GM19239 (cell line): ENCODE measurements at regions not wholly inside any gene's neighbourhood (a gene's known extent, or its start where the extent isn't known, plus 50 kb on each side); places are given as distances from the start of the nearest gene placed in this dataset.
"Not testable (repeated sequence)": the region's sequence is repeated elsewhere in the genome, so short reads cannot be mapped to it uniquely, and the experiment has no call there.

Source experiments
- DNase-seq: peaks from one replicate; pipeline ENCODE4 v3.0.0; 2011; ENCODE audit warnings: low spot score; ENCODE audit not compliant: insufficient read length
- FAIRE-seq: peaks from 2 replicates; lab custom pipeline; 2011; peaks lifted over from hg19 to GRCh38; lab: Jason Lieb, UNC

GRCh38 chr12:131564845-131565244 lies 146.0 kb upstream of the SFSWAP start:
- DNase-seq = no peak
- FAIRE-seq = no peak

GRCh38 chr12:131565267-131566015 lies 145.4 kb upstream of the SFSWAP start:
- FAIRE-seq = no peak
- DNase-seq = no peak

GRCh38 chr12:131568336-131568735 lies 142.6 kb upstream of the SFSWAP start:
- no peak for FAIRE-seq
- no peak for DNase-seq

- FAIRE-seq (no peak), DNase-seq (no peak)
Observed at GRCh38 chr12:131570596-131570995, 140.3 kb upstream of the SFSWAP start.

- DNase-seq = no peak
- FAIRE-seq = no peak
Observed at GRCh38 chr12:131571827-131572226, 139.1 kb upstream of the SFSWAP start.

- DNase-seq = no peak
- no peak for FAIRE-seq
Observed at GRCh38 chr12:131572626-131573025, 138.3 kb upstream of the SFSWAP start.

GRCh38 chr12:131573631-131574394 lies 137.1 kb upstream of the SFSWAP start:
- FAIRE-seq = no peak
- no peak for DNase-seq

- FAIRE-seq (no peak), DNase-seq (no peak)
Observed at GRCh38 chr12:131574395-131574771, 136.5 kb upstream of the SFSWAP start.

GRCh38 chr12:131575371-131575770 lies 135.5 kb upstream of the SFSWAP start:
- DNase-seq = no peak
- FAIRE-seq = no peak

GRCh38 chr12:131576734-131577133 lies 134.2 kb upstream of the SFSWAP start:
- FAIRE-seq = peak; percentile 84
- not testable (repeated sequence) for DNase-seq

- no peak for FAIRE-seq
- no peak for DNase-seq
Observed at GRCh38 chr12:131577766-131578165, 133.1 kb upstream of the SFSWAP start.

GRCh38 chr12:131578828-131579470 lies 131.9 kb upstream of the SFSWAP start:
- FAIRE-seq = no peak

GRCh38 chr12:131583090-131583712 lies 127.7 kb upstream of the SFSWAP start:
- FAIRE-seq (no peak), DNase-seq (no peak)

More at GRCh38 chr12:131578828-131579470, 131.9 kb upstream of the SFSWAP start:
- no peak for DNase-seq

GRCh38 chr12:131586269-131586668 lies 124.6 kb upstream of the SFSWAP start:
- no peak for FAIRE-seq
- DNase-seq = no peak

- no peak for DNase-seq
- FAIRE-seq = no peak
Observed at GRCh38 chr12:131586761-131587160, 124.1 kb upstream of the SFSWAP start.

GRCh38 chr12:131587565-131587964 lies 123.3 kb upstream of the SFSWAP start:
- FAIRE-seq (no peak), DNase-seq (no peak)

GRCh38 chr12:131589221-131589897 lies 121.5 kb upstream of the SFSWAP start:
- no peak for FAIRE-seq

GRCh38 chr12:131589966-131590365 lies 120.9 kb upstream of the SFSWAP start:
- DNase-seq = no peak
- no peak for FAIRE-seq

More at GRCh38 chr12:131589221-131589897, 121.5 kb upstream of the SFSWAP start:
- no peak for DNase-seq

- DNase-seq (no peak), FAIRE-seq (no peak)
Observed at GRCh38 chr12:131591136-131591535, 119.8 kb upstream of the SFSWAP start.
